Kidney glomerular epithelial cell (primary cell): ENCODE measurements at regions not wholly inside any gene's neighbourhood (a gene's known extent, or its start where the extent isn't known, plus 50 kb on each side); places are given as distances from the start of the nearest gene placed in this dataset.
"Not testable (repeated sequence)": the region's sequence is repeated elsewhere in the genome, so short reads cannot be mapped to it uniquely, and the experiment has no call there.

Experiments used
- DNase-seq: peaks from one replicate; lab custom pipeline; 2025; lab: John Stamatoyannopoulos, UW

DNA sequence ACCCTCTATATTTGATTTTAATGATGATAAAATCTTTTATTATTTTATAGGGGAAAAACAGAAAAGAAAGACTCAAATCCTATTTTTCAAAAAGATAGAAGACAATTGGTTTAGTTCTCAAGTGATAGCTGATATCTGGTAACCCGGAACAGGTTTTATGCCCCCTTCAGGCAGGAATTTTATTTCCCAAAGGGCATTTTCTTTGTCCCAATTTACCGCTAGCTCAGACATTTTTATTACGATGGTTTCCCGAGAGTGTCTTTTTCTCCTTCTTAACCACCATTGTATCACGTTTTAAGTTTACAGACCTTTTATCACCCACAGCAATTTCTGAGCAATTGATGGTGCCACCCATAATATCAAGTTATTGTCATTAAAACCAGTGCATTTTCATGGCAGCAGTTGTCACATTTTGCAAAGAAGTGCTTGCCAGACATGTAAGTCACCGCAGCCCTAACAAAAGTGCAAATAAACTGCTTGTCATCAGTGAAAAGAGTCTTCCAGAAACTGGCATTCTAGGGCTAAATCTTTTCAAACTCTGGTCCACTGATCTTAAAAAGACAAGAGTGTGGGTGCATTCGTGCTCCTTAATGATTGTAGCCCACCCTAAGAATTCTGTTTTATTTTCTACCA is 204.8 kb upstream of the VCX start:
- no peak for DNase-seq

DNA sequence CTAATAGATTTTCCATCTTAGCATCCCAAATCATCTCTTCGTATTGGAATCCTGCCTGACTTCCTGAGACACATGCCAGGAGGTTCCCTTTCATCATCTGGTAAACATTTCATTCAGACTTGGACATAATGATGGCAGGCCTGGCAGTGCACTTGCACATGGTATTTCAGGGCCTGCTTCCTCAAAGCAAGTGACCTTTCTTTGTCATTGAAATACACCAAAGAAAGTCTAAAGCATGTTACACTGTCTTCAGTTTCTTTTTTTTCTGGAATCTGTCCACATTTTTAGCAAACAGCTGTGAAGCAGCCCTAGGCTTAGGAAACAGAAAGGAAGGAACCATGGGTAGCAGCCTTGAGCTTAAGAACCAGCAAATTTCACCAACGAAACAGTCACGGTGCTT is 205.9 kb upstream of the VCX start:
- DNase-seq: no peak

DNA sequence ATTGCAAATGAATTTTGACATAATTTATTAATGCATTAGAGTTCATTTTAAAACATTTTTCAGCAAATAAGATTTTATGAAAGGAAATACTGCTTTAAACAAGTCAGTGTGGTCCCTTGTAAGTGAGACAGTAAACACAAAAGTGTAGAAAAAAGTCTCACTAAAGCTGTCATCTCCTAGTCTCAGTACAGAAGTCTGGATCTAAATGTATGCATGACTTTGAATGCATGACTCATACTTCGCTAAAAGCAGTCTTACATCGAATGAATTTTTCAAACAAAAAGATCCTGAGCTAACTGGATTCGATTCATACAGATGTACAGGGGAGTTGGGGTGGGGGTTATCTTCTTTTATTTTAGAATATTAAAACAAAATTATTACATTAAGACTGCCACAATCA is 207.4 kb upstream of the VCX start:
- no peak for DNase-seq

DNA sequence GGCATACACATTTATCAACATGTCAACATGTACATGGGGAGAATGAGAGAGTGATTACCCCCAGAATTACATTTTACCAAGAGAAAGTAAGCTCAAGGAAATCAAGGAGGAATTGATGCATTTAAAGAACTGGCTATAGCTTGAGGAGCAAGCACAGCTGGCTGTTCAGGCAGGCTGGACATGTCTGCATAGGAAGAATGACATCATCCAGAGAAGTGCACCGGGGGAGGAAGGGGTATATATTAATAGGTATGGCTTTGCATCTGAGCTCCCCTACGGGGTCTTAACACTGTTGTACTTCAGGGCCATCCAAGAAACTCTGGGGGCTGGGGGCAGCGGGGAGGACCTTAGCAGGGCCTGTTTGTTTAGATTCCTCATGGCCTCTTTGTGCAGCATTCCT is 222.4 kb upstream of the VCX start:
- no peak for DNase-seq

DNA sequence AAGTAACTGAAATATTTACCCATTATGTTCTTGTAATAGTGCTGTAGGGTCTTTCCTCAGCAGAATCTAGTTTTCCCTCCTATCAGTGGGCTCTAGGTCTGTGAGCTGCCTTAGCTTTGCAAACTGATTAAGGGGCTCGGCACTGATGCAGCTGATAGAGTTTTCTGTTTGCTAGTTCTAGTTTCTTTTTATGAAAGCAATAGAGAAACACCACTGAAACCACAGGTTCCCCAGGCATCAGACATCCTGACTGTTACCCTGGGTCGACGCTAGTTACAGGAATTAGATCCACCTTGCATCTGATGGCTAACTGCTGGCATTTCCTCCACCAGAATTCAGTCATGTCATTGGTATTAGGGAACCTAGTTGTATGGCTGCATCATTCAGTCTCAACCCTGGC is 225.0 kb upstream of the VCX start:
- DNase-seq: no peak

DNA sequence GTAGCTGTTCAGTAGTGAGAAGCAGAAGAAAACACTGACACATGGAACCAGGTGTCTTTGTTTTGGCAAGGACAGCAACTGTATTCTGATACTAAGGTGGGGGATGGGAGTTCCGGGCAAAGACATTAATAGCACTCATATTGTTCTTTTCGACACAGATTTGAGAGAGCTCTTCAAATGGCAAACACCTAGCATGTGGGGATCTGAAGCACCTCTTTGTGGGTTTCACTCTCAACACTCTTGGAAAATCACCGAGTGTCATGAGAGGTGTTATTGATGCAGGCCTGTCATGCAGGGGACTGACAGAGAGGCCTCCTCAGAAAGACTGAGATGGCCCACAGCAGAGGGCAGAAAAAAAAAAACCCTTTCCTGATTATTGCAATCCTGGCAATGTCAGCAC is 228.4 kb upstream of the VCX start:
- no peak for DNase-seq

DNA sequence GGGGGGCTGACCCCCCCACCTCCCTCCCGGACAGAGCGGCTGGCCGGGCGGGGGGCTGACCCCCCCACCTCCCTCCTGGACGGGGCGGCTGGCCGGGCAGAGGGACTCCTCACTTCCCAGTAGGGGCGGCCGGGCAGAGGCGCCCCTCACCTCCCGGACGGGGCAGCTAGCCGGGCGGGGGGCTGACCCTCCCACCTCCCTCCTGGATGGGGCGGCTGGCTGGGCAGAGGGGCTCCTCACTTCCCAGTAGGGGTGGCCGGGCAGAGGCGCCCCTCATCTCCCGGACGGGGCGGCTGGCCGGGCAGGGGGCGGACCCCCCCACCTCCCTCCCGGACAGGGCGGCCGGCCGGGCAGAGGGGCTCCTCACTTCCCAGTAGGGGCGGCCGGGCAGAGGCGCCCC is 234.3 kb upstream of the VCX start:
- DNase-seq: not testable (repeated sequence)

DNA sequence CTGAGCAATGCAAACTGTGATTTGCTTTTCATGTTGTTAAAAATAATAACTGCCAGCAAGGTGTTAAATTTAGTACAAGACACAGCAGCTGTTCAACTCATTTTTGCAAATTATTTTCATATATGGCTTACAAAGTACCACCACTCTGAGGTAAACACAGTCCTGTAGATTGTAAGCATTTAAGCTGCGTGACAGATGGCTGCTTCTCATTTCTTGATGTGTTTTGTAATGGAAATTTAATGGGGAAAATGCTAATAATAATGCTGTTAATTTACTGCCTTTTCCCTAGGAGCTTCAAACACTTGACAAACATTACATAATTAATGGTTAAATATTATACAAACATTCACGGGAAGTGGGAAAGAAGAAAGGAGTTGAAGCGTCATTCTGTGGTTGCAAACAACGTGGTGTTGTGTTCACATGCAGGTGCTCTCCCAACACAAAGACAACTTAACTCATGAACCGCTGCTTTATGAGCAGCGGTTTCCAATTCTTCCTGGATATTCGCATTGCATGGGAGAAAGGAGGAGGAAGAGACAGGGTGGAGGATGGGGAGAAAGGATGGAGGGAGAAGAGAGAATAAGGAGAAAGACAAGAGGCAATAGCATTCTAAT is 236.8 kb upstream of the VCX start:
- DNase-seq: no peak

DNA sequence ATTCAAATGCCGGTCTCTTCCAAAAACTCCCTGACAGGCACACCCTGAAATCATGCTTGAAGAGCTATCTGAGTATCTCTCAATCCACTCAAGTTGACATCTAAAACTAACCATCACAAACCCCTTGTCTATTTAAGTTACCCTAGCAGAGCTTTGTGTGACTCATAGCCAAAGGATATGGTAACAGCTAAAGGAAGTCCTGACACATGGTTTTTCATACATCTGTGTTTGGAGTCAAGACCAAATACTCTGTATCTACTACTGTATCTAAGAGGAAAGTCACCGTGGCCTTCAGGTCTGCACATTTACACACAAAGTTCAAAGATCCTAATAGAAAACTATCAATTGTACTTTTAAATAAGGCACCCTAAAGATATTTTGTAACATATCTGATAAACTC is 239.6 kb upstream of the VCX start:
- no peak for DNase-seq

DNA sequence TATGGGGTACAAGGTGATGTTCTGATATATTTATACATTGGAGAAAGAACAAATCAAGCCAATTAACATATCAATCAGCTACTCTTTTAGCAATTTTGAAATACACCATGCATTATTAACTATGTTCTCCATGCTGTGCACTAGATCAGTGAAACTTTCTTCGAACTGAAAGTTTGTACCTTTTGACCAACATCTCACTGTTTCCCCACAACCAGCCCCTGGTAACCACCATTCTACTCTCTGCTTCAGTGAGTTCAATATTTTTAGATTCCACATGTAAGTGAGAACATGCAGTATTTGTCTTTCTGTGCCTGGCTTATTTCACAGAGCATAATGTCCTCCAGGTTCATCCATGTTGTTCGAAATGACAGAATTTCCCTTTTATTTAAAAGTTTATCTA is 246.1 kb upstream of the VCX start:
- DNase-seq: no peak

DNA sequence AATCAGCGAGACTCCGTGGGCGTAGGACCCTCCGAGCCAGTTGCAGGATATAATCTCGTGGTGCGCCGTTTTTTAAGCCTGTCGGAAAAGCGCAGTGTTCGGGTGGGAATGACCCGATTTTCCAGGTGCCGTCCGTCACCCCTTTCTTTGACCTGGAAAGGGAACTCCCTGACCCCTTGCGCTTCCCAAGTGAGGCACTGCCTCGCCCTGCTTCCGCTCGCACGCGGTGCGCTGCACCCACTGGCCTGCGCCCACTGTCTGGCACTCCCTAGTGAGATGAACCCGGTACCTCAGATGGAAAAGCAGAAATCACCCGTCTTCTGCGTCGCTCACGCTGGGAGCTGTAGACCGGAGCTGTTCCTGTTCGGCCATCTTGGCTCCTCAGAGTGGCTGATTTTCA is 249.6 kb upstream of the VCX start:
- DNase-seq: not testable (repeated sequence)

DNA sequence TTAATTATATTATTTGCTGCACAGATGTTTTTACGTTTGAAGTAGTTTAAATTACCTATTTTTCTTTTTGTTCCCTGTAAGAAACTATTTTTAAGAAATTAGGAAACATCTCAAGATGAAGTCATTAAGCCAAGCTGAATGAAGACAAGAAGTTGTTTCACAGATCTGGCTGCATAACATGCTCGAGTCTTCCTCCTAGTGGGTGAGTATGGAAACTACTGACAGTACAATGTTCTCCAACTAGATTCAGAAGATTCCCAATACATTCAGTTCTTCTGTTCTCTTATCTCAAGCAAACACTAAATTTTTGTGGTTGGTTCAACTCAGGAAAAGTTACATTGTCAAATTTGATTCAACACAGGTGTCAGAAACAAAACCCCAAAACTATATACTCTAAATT is 256.8 kb upstream of the VCX start:
- DNase-seq: no peak

DNA sequence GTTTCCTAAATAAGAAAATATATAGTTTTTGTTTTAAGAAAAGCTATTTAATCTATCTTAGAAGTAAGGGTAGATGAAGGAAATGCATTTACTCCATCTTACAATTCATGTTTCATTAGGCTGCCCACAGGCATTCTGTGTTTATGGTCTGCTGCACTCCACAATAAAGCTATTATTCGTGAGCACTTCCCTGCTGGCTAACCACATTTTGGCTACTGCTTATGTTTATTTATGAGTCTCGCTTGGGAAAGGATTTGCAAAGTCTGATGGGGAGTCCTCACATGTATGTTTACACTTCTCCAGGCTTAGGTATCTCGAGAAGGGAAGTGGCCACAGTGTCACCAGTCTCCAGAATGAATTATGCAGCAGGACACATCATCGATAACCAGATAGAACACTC is 260.8 kb upstream of the VCX start:
- DNase-seq: no peak

DNA sequence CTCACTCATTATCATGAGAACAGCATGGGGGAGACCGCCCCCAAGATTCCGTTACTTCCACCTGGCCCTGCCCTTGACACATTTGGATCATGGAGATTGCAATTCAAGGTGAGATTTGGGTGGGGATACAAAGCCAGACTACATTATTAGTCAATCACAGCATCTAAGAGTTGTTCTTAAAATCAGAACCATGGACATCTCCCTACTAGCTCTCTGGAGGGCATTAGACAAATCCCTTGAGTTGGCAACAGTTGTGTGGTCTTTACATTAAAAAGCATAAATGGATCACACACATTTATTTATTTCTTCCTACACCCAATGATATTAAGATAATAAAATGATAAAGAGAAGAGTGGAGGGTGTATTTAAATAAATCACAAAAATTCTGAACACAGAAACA is 262.8 kb upstream of the VCX start:
- no peak for DNase-seq

DNA sequence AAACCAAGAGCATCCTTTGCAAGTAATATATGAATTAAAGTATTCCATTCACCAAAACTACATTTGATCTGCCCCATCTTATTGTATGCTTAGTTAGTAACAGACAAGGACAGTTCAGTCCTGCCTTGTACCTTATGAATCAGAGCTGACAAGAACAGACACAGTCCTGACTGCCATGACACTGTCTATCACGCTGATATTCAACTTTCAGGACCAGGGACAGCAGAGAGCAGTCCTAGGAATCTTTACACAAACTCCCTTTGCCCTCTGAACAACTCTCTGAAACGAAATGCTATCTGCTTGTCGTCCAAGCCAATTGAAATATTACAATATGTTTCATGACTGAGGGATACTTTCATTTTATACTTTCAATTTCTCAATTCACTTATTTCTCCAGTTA is 268.6 kb upstream of the VCX start:
- no peak for DNase-seq

DNA sequence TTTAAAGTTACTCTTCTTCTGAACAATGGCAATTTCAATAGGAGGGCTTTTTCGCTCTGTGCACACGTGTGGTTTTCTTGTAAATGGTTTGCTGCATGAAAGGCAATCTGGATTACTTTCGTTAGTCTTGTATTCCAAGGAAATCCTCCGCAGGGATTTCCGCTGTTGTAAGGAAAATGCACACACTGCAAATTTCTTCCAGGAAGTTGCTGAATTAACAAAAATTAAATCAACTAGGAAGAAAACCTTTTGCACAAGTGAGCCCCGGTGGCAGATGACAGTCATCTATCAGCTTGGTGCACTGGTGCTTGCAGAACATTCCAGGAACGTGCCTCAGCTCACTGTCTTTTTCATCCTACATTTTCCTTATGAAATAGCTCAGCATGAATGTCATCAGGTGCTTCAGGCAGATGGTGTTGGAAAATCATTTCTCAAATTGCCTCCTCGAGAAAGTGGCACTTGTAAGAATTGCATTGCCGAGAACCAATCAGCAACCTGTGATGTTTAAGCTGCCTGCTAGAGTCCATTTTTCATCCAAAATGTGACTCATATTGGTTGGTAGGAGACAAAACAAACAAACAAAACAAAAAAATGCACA is 272.4 kb upstream of the VCX start:
- DNase-seq: no peak

DNA sequence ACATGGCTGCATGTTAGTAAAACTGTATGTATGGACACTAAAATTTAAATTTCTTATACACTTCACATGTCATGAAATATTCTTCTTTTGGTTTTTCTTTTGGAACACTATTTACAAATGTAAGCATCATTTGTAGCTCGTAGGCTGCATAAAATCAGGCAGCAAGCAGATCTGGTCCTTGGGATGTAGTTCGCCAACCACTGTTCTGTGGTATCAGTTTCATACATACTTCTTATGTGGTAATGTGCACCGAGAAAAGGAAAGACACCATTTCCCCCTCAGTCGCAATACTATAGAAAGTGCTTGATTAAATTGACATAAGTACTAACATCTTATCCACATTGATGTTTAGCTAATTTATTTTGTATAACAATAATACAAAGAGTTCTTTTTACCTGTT is 274.4 kb upstream of the VCX start:
- no peak for DNase-seq

DNA sequence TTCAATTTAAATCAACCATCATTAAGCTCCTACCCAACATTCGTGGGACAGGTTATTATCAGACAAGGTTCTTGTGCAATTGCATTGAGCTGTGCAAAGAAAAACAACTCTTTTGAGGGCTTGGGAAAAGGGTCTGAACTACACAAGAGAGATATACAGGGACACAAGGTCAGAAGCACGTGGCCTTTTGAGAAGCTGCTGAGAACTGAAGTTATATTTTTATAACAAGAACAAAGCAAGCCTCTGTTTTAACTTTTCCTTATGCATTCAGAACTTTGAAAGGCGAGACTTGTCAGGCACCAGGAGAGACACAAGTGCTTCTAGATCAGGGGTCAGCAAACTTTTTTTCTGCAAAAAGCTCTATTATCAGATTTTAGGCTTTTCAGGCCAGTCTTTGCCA is 274.8 kb upstream of the VCX start:
- no peak for DNase-seq

DNA sequence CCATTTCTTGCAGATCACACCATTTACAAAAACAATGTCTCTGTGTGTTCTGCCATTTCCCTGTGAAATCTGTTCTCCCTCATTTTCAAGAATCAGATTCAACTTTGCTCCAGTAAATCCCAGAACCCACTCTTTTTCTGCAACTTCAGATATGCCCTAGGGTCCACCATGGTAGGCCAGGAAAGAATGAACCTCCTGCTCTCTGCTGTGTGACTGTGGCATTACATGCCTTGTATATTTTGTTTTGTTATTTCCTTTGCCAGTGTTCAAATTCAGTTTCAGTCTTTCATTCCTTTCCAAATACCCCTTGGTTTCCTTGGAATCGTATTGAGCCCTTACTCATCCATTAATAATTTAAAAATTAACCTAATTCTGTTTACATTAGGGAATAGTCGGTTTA is 290.2 kb upstream of the VCX start:
- DNase-seq: no peak

DNA sequence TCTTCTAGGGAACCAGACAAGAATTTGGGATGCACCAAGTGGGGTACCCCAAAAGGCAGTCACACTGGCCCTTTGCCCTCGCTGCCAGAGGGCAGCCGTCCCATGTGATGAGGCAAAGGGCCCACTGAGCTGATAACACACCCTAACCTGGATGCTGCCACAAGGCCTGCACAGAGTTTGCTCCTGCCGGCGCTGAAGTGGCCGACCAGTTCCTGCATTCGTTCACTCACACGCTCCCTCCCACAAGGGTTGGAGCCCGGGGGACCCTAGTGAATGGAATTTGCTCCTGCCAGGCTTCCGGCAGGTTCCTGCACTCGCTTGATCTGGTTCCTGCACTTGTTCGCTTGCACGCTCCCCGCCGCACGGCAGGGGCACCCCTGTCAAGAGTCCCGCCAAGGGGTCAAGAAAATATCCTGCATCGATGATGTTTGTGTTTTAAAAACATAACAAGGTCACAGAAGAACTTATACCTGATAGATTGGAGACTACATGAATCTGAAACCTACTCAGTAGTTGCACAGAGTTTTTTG is 296.4 kb upstream of the VCX start:
- DNase-seq: no peak

DNA sequence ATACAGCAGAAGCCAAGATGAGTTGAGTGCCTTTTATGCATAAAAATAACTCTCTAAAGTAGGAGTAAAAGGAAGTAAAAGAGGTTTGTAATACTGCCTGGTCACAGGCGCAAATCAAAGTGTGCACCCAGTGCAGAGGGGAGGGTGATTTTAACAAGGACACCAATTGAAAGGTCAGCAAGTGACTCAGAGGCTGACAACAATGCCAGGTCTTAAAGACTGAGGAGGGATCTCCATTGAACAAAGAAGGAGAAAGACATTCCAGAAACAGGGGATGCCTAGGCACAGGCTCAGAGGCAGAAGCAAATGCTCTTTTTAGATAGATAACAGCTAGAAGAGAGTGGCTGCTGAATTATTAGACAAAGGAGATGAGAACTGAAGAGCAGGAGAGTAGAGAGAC is 297.4 kb upstream of the VCX start:
- no peak for DNase-seq

DNA sequence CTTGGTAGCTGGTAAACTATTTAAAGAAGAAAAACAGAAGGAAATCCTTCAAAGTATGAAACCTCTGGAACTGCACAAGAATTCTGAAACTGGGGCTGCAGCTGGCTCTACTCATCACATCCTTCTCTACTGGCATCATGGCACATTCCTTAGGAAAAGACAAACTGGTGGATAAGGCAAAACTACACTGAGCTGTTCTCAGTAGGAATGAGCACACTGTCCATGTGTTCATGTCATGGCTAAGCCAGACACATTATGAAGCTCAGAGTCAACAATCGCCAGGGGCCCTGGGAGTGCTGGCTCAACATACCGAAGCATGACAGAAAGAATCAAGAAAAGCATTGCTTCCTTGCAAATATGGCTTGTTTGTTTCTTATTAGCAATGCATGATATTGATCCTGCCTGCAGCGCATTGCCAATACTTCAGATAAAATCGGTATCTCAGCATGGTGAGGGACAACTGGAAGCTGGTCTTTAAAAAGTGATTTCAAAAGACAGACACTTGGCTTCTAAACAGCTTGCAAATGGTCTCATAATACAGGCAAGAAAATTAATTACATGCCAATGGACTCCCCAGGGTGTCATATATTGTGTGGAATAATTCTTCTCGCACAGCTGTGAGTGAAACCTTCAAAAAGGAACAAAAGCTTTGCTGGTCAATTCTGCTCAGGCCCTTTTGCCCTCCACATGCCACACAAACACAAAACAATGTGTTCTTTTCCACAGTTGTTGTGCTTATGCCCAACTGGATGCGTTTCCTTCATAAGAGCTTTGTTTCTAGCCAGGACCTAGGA is 300.2 kb upstream of the VCX start:
- no peak for DNase-seq

DNA sequence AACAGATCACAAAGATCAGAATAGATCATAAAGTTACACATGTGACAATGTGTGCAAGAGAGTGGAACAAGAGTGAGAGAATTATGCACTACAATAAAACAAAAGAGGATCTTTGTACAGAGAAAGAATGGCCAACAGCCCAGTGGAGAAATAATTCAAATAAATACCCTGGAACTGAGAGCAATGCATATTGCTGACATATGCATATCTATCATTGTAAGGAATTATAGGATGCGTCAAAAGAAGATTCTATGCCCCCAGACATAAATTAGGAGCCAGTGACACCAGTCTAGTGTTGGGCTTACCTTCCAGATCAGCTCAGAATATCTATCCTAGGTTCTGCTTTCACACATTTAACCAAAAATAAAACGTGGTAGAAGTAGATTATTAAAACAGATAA is 320.1 kb upstream of the VCX start:
- no peak for DNase-seq
